HG03378 (cell line): ENCODE measurements at regions not wholly inside any gene's neighbourhood (a gene's known extent, or its start where the extent isn't known, plus 50 kb on each side); places are given as distances from the start of the nearest gene placed in this dataset.

Experiments
- ATAC-seq: cut with Tn5 transposase; IDR thresholded peaks from one replicate; pipeline ENCODE4 v1.9.1; 2021; ENCODE audit warnings: mild to moderate bottlenecking, moderate library complexity; ENCODE audit not compliant: unreplicated experiment

GRCh38 chr4:77358315-77358928, 201.4 kb downstream of the CCNG2 start:
- ATAC-seq: no peak

GRCh38 chr4:77360451-77360850, 203.4 kb downstream of the CCNG2 start:
- no peak for ATAC-seq

- ATAC-seq: peak; percentile 70
These were observed 209.9 kb downstream of the CCNG2 start for GRCh38 chr4:77366876-77367275.

GRCh38 chr4:77367638-77368037, 210.6 kb downstream of the CCNG2 start:
- ATAC-seq: no peak

- no peak for ATAC-seq
These were observed 215.4 kb downstream of the CCNG2 start for GRCh38 chr4:77372375-77372774.

- no peak for ATAC-seq
These were observed 219.0 kb downstream of the CCNG2 start for GRCh38 chr4:77375866-77376607.

- ATAC-seq: no peak
These were observed 219.9 kb downstream of the CCNG2 start for GRCh38 chr4:77376788-77377460.

GRCh38 chr4:77384094-77384493, 221.5 kb upstream of the CXCL13 start:
- ATAC-seq: no peak

- ATAC-seq: peak; percentile 67
These were observed 220.3 kb upstream of the CXCL13 start for GRCh38 chr4:77385124-77385969.

GRCh38 chr4:77393996-77394395, 211.6 kb upstream of the CXCL13 start:
- ATAC-seq: no peak

GRCh38 chr4:77395481-77395880, 210.1 kb upstream of the CXCL13 start:
- no peak for ATAC-seq

GRCh38 chr4:77398256-77398655, 207.4 kb upstream of the CXCL13 start:
- ATAC-seq: no peak

- no peak for ATAC-seq
These were observed 205.8 kb upstream of the CXCL13 start for GRCh38 chr4:77399831-77400230.

- ATAC-seq: no peak
These were observed 191.9 kb upstream of the CXCL13 start for GRCh38 chr4:77413766-77414165.

GRCh38 chr4:77415689-77416088, 189.9 kb upstream of the CXCL13 start:
- ATAC-seq: no peak

GRCh38 chr4:77418333-77418732, 187.3 kb upstream of the CXCL13 start:
- no peak for ATAC-seq

- ATAC-seq: no peak
These were observed 174.8 kb upstream of the CXCL13 start for GRCh38 chr4:77430847-77431246.

GRCh38 chr4:77431546-77431945, 174.1 kb upstream of the CXCL13 start:
- no peak for ATAC-seq

GRCh38 chr4:77432717-77433417, 172.8 kb upstream of the CXCL13 start:
- ATAC-seq: peak; percentile 11

GRCh38 chr4:77433418-77433733, 172.2 kb upstream of the CXCL13 start:
- ATAC-seq: peak; percentile 82
